Fibroblast of the conjunctiva (primary cell): ENCODE measurements at regions not wholly inside any gene's neighbourhood (a gene's known extent, or its start where the extent isn't known, plus 50 kb on each side); places are given as distances from the start of the nearest gene placed in this dataset.
"Not testable (repeated sequence)": the region's sequence is repeated elsewhere in the genome, so short reads cannot be mapped to it uniquely, and the experiment has no call there.

Experiments used
- DNase-seq: peaks from one replicate; pipeline ENCODE4 v3.0.0-alpha.2; 2010; ENCODE audit warnings: low read depth

- not testable (repeated sequence) for DNase-seq
Measured at GRCh38 chr3:20820872-20821271, 634.9 kb upstream of the SGO1 start.

GRCh38 chr3:20811631-20812030 lies 625.6 kb upstream of the SGO1 start:
- DNase-seq, result no peak

GRCh38 chr3:20811006-20811405 lies 625.0 kb upstream of the SGO1 start:
- DNase-seq, result no peak

DNA sequence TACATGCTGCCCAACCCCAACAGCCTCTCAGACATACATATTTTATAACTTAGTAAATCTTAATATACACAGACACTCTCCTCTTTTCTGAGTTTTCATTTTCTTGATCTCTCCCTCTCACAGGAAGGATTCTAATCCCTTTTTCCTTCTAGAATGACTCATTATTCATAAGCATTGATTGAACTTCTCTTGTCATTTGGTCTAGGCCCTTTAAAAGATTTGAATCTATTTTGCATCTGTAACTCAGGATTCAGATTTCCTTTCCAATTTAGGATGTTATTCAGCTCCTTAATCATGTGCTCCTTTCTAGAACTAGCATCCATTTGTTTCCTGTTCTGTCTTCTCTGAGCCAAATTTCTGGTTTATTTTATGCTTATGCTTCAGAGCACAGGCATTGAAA lies 624.5 kb upstream of the SGO1 start:
- DNase-seq, result no peak

DNA sequence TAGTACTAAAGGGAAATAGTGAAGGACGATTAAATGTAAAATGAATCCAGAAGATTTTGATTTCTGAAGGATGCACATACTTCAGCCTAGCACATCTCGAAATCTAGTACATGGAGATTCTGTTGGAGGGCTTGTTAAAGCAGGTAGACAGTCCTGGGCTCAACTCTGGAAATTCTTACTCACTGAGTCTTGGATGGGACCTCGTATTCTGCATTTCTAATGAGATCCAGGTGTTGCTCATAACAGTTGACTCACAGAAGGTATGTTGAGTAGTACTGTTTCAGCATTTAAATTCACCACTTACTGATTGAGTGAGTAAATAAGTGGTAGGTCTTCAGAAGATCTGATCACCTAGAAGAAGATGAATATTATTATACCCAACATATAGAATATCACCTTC lies 623.4 kb upstream of the SGO1 start:
- no peak for DNase-seq

DNA sequence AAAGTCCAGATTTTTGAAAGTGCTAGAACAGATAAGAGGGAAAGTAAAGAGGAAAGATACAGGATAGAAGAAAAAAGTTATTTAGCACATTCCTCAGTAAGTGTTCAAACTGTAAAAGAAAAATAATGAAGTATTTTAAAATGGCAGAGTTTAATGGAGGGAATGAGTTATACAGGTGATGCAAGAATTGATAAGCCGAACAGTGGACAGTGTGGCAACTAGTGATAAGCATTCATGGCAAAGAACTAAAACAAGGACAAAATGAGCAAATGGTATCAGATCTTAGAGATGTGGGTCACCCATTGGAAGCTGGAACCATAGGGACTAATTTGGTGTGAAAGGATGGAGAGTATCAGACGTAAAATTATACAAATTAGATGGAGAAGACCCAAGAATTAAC lies 622.9 kb upstream of the SGO1 start:
- DNase-seq, result no peak

DNA sequence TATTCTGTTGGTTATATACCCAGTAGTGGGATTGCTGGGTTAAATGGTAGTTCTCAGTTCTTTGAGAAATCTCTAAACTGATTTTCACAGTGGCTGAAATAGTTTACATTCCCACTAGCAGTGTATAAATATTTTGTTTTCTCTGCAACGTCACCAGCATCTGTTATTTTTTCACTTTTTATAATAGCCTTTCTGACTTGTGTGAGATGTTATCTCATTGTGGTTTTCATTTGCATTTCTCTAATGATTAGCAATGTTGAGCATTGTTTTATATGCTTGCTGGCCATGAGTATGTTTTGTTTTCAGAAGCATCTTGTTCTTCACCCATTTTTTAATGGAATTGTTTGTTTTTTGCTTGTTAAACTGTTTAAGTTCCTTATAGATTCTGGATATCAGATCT lies 612.7 kb upstream of the SGO1 start:
- DNase-seq, result no peak

- DNase-seq, result no peak
Measured at GRCh38 chr3:20787005-20787404, 601.0 kb upstream of the SGO1 start.

DNA sequence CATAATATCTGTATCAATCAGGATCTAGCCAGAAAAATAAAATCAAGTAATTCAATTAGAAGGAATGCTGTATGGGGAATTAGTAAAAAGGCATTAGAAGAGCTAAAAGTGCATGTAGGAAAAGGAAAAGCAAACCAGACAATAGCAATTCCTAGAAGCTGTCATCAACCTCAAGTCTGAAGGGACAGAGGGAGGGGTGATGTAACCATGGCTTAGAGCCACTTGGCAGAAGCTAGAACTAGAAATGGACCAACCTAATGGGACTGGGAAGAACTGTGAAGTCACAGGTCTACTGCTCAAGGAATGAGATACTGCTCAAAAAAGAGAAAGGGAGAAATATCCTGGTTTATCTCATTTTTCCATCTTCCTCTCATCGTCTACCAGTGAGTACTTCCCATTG lies 590.7 kb upstream of the SGO1 start:
- DNase-seq, result no peak

DNA sequence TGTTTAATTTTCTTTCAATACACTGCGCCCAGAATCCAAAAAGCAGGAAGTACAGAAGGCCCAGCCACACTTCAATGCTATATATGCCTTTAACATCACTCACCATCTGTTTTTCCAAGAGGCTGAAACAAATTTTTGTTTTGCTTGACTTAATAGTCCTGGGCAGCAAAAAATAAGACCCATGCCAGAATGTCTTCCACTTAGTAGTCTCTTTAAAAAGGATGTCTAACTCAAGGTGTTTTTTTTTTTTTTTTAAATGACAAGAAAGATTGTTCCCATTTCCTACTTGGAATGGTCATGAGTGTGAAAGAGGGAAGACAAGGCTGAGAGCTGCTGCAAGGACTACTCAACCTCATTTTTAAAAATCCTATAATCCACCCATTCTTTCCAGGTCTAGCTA lies 590.3 kb upstream of the SGO1 start:
- DNase-seq, result no peak

GRCh38 chr3:20773320-20773984 lies 587.4 kb upstream of the SGO1 start:
- no peak for DNase-seq

GRCh38 chr3:20772869-20773268 lies 586.9 kb upstream of the SGO1 start:
- no peak for DNase-seq

GRCh38 chr3:20769430-20769829 lies 583.4 kb upstream of the SGO1 start:
- DNase-seq, result no peak

DNA sequence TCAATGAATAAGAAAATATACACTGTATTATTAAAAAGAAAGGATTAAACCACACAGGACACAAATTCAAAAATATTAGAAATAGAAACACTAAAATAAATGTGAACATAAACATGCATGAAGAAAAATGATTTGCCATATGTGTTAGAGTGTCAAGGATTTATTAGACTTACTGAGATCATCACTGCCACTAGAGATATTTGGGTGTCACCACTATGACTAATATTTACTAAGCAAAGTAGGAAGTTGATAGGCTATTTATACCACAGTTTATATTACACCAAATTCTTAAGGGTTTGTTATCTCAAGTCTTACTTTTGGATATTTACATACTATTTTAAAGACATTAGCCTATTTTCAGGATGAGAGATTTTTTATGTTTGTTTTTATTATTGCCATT lies 575.0 kb upstream of the SGO1 start:
- DNase-seq, result no peak

DNA sequence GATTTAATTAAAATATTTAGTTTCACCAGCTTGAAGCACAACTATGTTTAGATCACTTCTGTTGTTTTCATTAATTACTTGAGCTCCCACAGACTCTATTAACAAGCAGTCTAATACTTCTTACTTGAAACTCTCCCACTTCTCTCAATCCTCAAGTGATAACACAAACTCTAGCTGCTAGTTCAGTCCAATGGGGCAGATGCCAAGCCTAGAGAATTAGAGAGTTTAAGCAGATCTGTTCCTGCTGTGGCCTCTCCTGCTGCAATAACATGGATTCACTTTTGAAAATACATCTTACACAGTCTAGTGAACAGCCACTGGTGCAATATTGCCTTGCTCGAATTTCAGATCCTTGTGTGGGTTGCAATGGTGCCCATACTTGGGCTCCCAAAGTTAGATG lies 566.4 kb upstream of the SGO1 start:
- no peak for DNase-seq

- DNase-seq, result no peak
Measured at GRCh38 chr3:20751296-20751695, 565.3 kb upstream of the SGO1 start.

DNA sequence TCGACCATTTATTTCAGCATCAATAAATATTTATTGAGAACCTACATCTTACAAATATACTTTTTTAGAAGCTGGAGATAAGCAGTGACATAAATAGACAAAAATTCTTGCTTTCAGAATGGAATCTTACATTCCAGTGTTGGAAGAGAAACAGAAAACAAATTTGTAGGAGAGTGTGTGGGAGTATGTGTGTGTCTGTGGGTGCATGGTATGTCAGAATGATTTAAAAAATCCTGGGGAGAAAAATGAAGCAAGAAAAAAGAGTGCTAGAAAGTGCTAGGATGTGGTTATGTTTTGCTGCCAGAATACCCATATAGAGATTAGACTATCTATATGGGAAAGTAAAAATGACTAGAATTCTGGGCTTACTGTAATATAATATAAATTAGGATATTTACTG lies 561.7 kb upstream of the SGO1 start:
- DNase-seq, result no peak

DNA sequence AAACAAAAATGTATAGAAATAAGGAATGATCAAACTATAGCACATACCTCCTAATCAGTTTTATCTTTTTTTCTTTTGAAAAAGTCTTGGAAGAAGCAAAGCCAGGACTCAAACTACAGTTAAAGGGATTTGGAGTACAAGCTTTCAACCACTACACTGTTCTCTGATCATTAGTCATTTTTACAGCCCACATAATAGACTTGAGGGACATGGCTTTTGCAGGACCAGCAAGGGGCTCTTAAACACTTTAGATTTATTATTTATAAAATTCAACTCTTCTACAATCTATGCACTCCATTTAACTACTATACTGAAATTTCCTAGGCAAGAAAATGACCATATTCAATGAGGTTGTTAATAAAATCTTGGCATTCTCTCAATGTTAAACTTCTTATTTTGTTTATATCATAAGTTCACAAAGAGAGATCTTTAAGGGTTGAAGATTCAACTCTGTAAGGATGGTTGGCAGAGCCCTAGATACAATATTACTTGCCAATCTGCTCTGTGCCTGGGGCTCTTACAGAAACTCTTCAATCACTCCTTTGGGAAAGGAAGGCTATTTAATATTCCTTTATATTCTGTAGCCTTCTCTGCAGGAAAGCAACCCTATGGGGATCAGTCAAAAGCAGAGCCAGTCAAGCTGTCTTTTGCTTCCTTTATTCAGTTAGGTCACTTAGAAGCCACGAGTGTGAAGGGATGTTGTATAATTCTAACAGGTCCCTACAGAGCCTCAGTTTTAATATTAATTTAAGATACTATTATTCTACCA lies 557.7 kb upstream of the SGO1 start:
- DNase-seq, result no peak

- DNase-seq, result no peak
Measured at GRCh38 chr3:20742903-20743552, 557.0 kb upstream of the SGO1 start.

DNA sequence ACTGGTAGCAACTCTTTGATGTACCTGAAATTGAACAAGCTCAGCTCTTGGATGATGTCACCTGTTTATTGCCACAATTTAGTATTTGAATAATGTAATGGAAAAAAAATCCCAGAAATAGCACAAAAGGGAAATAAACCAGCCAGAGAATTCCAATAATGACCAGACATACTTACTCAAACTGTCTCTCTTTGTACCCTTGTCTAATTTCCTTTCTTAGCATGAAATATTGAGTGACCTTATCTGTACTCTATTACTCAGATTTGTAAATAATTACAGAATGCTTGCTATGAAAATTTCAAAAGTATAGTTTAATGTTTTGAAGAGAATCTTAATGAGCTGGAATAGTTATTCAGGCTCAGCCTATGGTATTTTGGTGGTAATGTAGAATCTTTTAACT lies 555.4 kb upstream of the SGO1 start:
- no peak for DNase-seq

DNA sequence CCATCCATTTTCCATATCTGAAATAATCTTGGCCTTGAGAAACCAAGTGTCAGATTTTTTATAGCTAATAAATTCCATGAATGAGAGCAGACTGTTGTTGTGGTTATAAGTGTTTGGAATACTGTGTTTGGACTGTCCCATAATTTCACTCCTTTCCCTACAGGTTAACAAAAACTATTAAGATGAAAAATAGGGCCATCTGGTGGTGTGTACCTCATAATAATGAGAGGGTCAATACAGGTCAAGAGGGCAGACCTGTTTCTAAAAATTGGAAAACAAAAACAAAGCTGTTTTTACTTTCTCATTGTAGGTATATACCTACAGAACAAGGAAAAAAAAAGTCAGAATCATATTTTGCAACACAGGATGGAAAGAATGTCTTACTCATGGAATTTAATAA lies 553.8 kb upstream of the SGO1 start:
- no peak for DNase-seq

DNA sequence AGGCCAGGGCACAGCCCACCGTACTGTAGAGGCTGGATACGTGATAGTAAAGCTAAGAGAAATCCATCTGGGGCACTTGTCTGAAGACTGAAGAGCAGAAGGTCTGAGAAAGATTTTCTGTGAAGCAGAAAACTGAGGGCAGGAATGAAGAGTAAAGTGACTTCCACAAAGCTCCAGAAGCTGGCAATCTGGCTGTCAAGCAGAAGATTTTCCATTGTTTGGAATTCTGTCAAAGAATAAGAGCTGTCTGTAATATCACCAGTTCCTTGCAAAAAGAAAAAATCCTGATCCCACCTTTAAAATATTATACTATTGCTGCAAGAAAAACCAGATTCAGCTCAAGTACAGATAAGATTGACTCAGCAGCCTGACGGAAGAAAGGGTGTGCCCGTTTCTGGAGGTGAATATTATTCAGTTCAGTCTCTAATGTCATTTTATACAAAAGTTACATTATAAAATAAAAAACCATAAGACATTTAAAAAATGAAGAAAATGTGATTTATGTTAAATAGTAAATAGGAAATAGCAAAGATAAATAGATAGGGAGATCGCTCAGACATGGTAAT lies 550.4 kb upstream of the SGO1 start:
- no peak for DNase-seq

- no peak for DNase-seq
Measured at GRCh38 chr3:20729185-20729584, 543.2 kb upstream of the SGO1 start.
